ENCODE measurements at regions not wholly inside any gene's neighbourhood (a gene's known extent, or its start where the extent isn't known, plus 50 kb on each side); places are given as distances from the start of the nearest gene placed in this dataset.

GRCh38 chr9:78584589-78584988 lies 287.7 kb downstream of the PSAT1 start:
- TF ChIP-seq, protein P1, sequence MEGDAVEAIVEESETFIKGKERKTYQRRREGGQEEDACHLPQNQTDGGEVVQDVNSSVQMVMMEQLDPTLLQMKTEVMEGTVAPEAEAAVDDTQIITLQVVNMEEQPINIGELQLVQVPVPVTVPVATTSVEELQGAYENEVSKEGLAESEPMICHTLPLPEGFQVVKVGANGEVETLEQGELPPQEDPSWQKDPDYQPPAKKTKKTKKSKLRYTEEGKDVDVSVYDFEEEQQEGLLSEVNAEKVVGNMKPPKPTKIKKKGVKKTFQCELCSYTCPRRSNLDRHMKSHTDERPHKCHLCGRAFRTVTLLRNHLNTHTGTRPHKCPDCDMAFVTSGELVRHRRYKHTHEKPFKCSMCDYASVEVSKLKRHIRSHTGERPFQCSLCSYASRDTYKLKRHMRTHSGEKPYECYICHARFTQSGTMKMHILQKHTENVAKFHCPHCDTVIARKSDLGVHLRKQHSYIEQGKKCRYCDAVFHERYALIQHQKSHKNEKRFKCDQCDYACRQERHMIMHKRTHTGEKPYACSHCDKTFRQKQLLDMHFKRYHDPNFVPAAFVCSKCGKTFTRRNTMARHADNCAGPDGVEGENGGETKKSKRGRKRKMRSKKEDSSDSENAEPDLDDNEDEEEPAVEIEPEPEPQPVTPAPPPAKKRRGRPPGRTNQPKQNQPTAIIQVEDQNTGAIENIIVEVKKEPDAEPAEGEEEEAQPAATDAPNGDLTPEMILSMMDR (IDR thresholded peaks at IDR 0.05), result no peak
- TF ChIP-seq EZH2 (IDR thresholded peaks at IDR 0.05) (no peak), EZH2phosphoT487 (IDR thresholded peaks at IDR 0.05) (no peak)
- H3K4me1 ChIP-seq, result no peaks in the 10 kb centered on the region
- no peaks in the 10 kb centered on the region for H3K27me3 ChIP-seq
- no peak overlapping the region for H3K4me3 Mint-ChIP-seq
- no peak overlapping the region for H3K4me3 ChIP-seq
- H3K27ac ChIP-seq, result no peak overlapping the region
- H2AFZ ChIP-seq (replicated peaks), result no peak overlapping the region
- no peak overlapping the region for H3K27ac Mint-ChIP-seq
- peaks cover 12% of the 10 kb centered on the region for H3K36me3 ChIP-seq
- DNase-seq (ENCODE audit: low spot score), result no peak
- peaks cover 6% of the 10 kb centered on the region for H3K36me3 Mint-ChIP-seq
- no peaks in the 10 kb centered on the region for H4K20me1 ChIP-seq (ENCODE audit: low read depth)
- H3K27me3 Mint-ChIP-seq (ENCODE audit: insufficient read depth, low read depth), result peaks cover 5% of the 10 kb centered on the region
- H3K9me3 Mint-ChIP-seq, result peaks cover 11% of the 10 kb centered on the region
- no peak overlapping the region for H3K4me2 ChIP-seq
- H3K9me3 ChIP-seq (ENCODE audit: low read depth), result peaks cover 10% of the 10 kb centered on the region
- H3K4me1 Mint-ChIP-seq, result no peaks in the 10 kb centered on the region
- no peak overlapping the region for H3K9ac ChIP-seq
- H3K79me2 ChIP-seq (ENCODE audit: low read depth), result no peaks in the 10 kb centered on the region
- H3F3A ChIP-seq (ENCODE audit: low read depth), result no peaks in the 10 kb centered on the region

DNA sequence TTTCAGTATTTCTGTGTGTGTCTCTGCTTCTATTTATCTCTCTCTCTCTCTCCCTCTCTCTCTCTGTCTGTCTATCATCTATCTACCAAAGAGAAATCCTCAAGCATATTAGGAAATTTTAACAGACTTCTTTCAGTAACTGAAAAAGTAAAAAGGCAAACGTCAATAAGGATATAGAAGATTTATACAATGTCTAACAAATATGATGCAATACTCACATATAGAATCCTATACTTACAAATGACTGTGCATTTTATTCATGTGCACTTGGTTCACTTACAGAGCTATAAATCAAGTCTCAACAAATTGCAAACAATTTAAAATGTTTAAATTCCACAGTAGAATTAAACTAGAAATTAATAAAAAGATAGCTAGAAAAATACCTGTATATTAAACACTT lies 289.0 kb downstream of the PSAT1 start:
- H3K4me3 ChIP-seq, result no peak overlapping the region
- no peaks in the 10 kb centered on the region for H3K4me1 Mint-ChIP-seq
- TF ChIP-seq EZH2 (IDR thresholded peaks at IDR 0.05), result no peak
- no peak for TF ChIP-seq EZH2phosphoT487 (IDR thresholded peaks at IDR 0.05)
- TF ChIP-seq, protein P1 (IDR thresholded peaks at IDR 0.05), result no peak
- no peaks in the 10 kb centered on the region for H3K4me1 ChIP-seq
- H3K27me3 ChIP-seq, result no peaks in the 10 kb centered on the region
- H3K27ac ChIP-seq, result no peak overlapping the region
- H3K36me3 ChIP-seq, result peaks cover 12% of the 10 kb centered on the region
- no peak overlapping the region for H3K27ac Mint-ChIP-seq
- peaks cover 3% of the 10 kb centered on the region for H3K36me3 Mint-ChIP-seq
- H3K79me2 ChIP-seq (ENCODE audit: low read depth), result no peaks in the 10 kb centered on the region
- no peak overlapping the region for H2AFZ ChIP-seq (replicated peaks)
- H3K9me3 ChIP-seq (ENCODE audit: low read depth), result peaks cover 10% of the 10 kb centered on the region
- H4K20me1 ChIP-seq (ENCODE audit: low read depth), result no peaks in the 10 kb centered on the region
- DNase-seq (ENCODE audit: low spot score), result no peak
- H3F3A ChIP-seq (ENCODE audit: low read depth), result no peaks in the 10 kb centered on the region
- no peak overlapping the region for H3K4me3 Mint-ChIP-seq
- no peak overlapping the region for H3K9ac ChIP-seq
- peaks cover 14% of the 10 kb centered on the region for H3K9me3 Mint-ChIP-seq
- no peak overlapping the region for H3K4me2 ChIP-seq
- peaks cover 5% of the 10 kb centered on the region for H3K27me3 Mint-ChIP-seq (ENCODE audit: insufficient read depth, low read depth)

DNA sequence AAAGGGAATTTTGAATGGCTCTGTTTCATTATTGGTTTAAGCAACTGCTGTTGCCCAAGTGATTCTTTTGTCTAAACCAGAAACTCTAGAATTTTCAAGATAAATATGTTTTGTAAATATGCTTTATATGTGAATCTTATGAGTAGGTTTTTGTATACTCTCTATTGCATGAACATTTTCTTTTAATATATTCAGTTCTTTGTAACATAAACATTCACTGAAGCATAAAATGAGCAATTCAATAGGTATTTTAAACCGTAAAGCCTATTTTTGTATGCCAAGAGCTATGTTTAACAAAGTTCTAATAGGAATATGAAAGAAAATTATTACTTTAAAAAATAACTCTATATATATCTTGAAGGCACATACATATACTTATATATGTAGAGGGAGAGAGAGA lies 293.1 kb downstream of the PSAT1 start:
- Histone ChIP-seq H4K20me1 (ENCODE audit: low read depth) (no peaks in the 10 kb centered on the region), H3F3A (ENCODE audit: low read depth) (no peaks in the 10 kb centered on the region), H3K9ac (no peak overlapping the region), H3K36me3 (peaks cover 12% of the 10 kb centered on the region), H2AFZ (replicated peaks) (no peak overlapping the region), H3K4me3 (no peak overlapping the region), H3K4me1 (peaks cover 9% of the 10 kb centered on the region), H3K27ac (no peak overlapping the region), H3K79me2 (ENCODE audit: low read depth) (no peaks in the 10 kb centered on the region), H3K27me3 (no peaks in the 10 kb centered on the region), H3K9me3 (ENCODE audit: low read depth) (peaks cover 10% of the 10 kb centered on the region), H3K4me2 (no peak overlapping the region)
- Mint-ChIP-seq H3K36me3 (peaks cover 3% of the 10 kb centered on the region), H3K4me1 (no peaks in the 10 kb centered on the region), H3K27ac (no peak overlapping the region), H3K4me3 (no peak overlapping the region), H3K9me3 (peaks cover 14% of the 10 kb centered on the region), H3K27me3 (ENCODE audit: insufficient read depth, low read depth) (peaks cover 2% of the 10 kb centered on the region)
- no peak for DNase-seq (ENCODE audit: low spot score)
- TF ChIP-seq EZH2phosphoT487 (IDR thresholded peaks at IDR 0.05), result no peak

- Histone ChIP-seq H3K27ac (no peak overlapping the region), H3K4me2 (no peak overlapping the region), H3K4me1 (peaks cover 9% of the 10 kb centered on the region), H3K36me3 (no peaks in the 10 kb centered on the region), H3K4me3 (no peak overlapping the region), H3K9ac (no peak overlapping the region), H3K79me2 (ENCODE audit: low read depth) (no peaks in the 10 kb centered on the region), H4K20me1 (ENCODE audit: low read depth) (no peaks in the 10 kb centered on the region), H3F3A (ENCODE audit: low read depth) (no peaks in the 10 kb centered on the region), H3K27me3 (no peaks in the 10 kb centered on the region), H2AFZ (replicated peaks) (no peak overlapping the region), H3K9me3 (ENCODE audit: low read depth) (no peaks in the 10 kb centered on the region)
- H3K36me3 Mint-ChIP-seq, result peaks cover 3% of the 10 kb centered on the region
- peaks cover 2% of the 10 kb centered on the region for H3K27me3 Mint-ChIP-seq (ENCODE audit: insufficient read depth, low read depth)
- no peak for TF ChIP-seq EZH2 (IDR thresholded peaks at IDR 0.05)
- no peak for TF ChIP-seq EZH2phosphoT487 (IDR thresholded peaks at IDR 0.05)
- no peak overlapping the region for H3K4me3 Mint-ChIP-seq
- no peak for DNase-seq (ENCODE audit: low spot score)
- H3K4me1 Mint-ChIP-seq, result peaks cover 2% of the 10 kb centered on the region
- H3K9me3 Mint-ChIP-seq, result peaks cover 21% of the 10 kb centered on the region
- H3K27ac Mint-ChIP-seq, result no peak overlapping the region
Observed at GRCh38 chr9:78592811-78593210, 295.9 kb downstream of the PSAT1 start.
